GM23248 (cell line): ENCODE measurements at regions not wholly inside any gene's neighbourhood (a gene's known extent, or its start where the extent isn't known, plus 50 kb on each side); places are given as distances from the start of the nearest gene placed in this dataset.
"Not testable (repeated sequence)": the region's sequence is repeated elsewhere in the genome, so short reads cannot be mapped to it uniquely, and the experiment has no call there.

Source experiments
- DNase-seq: peaks from one replicate; pipeline ENCODE4 v3.0.0-alpha.2; 2015
- H2AFZ ChIP-seq: fragments of 200-600 bp; sonication (generic); 2 replicates; pipeline ENCODE4 v1.6.1; 2016; ENCODE audit warnings: antibody characterized with exemption
- H3F3A ChIP-seq: fragments of 200-600 bp; sonication (generic); 2 replicates; pipeline ENCODE4 v1.6.1; 2016; ENCODE audit warnings: mild to moderate bottlenecking, antibody characterized with exemption, mixed run types; ENCODE audit not compliant: insufficient read depth
- H3K27ac ChIP-seq: fragments of 200-600 bp; sonication (generic); 2 replicates; pipeline ENCODE4 v1.5.1; 2016; ENCODE audit warnings: mild to moderate bottlenecking
- H3K27me3 ChIP-seq: fragments of 200-600 bp; sonication (generic); replicated peaks from 2 replicates; pipeline ENCODE4 v1.6.1; 2016; ENCODE audit warnings: mild to moderate bottlenecking; ENCODE audit not compliant: insufficient read depth
- H3K36me3 ChIP-seq: fragments of 200-600 bp; sonication (generic); 2 replicates; pipeline ENCODE4 v1.6.1; 2016; ENCODE audit warnings: low read depth, mild to moderate bottlenecking
- H3K4me1 ChIP-seq: fragments of 200-600 bp; sonication (generic); 2 replicates; pipeline ENCODE4 v1.6.1; 2016; ENCODE audit warnings: mild to moderate bottlenecking; ENCODE audit not compliant: insufficient read depth
- H3K4me2 ChIP-seq: fragments of 200-600 bp; sonication (generic); one replicate; pipeline ENCODE4 v1.6.1; 2016; ENCODE audit warnings: mild to moderate bottlenecking; ENCODE audit not compliant: unreplicated experiment
- H3K4me3 ChIP-seq: fragments of 200-600 bp; sonication (generic); 2 replicates; pipeline ENCODE4 v1.5.1; 2016; ENCODE audit warnings: mild to moderate bottlenecking
- H3K79me2 ChIP-seq: fragments of 200-600 bp; sonication (generic); 2 replicates; pipeline ENCODE4 v1.6.1; 2016; ENCODE audit warnings: mild to moderate bottlenecking; ENCODE audit not compliant: insufficient read depth
- H3K9ac ChIP-seq: fragments of 200-600 bp; sonication (generic); 2 replicates; pipeline ENCODE4 v1.6.1; 2016; ENCODE audit warnings: mild to moderate bottlenecking
- H3K9me2 ChIP-seq: fragments of 200-600 bp; sonication (generic); 2 replicates; pipeline ENCODE4 v1.6.1; 2016; ENCODE audit warnings: mixed run types, mild to moderate bottlenecking, moderate library complexity; ENCODE audit not compliant: insufficient read depth
- H3K9me3 ChIP-seq: fragments of 200-600 bp; sonication (generic); one replicate; pipeline ENCODE4 v1.6.1; 2017; ENCODE audit warnings: low read depth
- H4K20me1 ChIP-seq: fragments of 200-600 bp; sonication (generic); 2 replicates; pipeline ENCODE4 v1.6.0; 2016; ENCODE audit not compliant: insufficient read depth
- EZH2 ChIP-seq: fragments of 200-600 bp; sonication (generic); IDR thresholded peaks from 2 replicates; pipeline ENCODE4 v1.6.1; 2018; ENCODE audit warnings: antibody characterized with exemption, mild to moderate bottlenecking; ENCODE audit not compliant: insufficient read depth, poor library complexity, severe bottlenecking
- EZH2phosphoT487 ChIP-seq: fragments of 200-600 bp; sonication (generic); IDR thresholded peaks from 2 replicates; pipeline ENCODE4 v1.6.1; 2018; ENCODE audit warnings: antibody characterized with exemption, moderate library complexity, mild to moderate bottlenecking, low read depth; ENCODE audit not compliant: insufficient read depth
- WGBS, 2 experiments: methylation state at CpG; one replicate each; pipeline ENCODE4 v1.1.6; 2015 to 2017; ENCODE audit warnings: low lambda C conversion rate in 2 of 2, low coverage in 1 of 2; ENCODE audit errors: missing lambda C conversion rate in 2 of 2; 5-methylcytosine and 5-hydroxymethylcytosine counted together
- in situ Hi-C: fragments of 300-500 bp; cut with MboI; formaldehyde crosslinking; loops from 2 replicates; pipeline ENCODE4 v1.15.0; 2020

DNA sequence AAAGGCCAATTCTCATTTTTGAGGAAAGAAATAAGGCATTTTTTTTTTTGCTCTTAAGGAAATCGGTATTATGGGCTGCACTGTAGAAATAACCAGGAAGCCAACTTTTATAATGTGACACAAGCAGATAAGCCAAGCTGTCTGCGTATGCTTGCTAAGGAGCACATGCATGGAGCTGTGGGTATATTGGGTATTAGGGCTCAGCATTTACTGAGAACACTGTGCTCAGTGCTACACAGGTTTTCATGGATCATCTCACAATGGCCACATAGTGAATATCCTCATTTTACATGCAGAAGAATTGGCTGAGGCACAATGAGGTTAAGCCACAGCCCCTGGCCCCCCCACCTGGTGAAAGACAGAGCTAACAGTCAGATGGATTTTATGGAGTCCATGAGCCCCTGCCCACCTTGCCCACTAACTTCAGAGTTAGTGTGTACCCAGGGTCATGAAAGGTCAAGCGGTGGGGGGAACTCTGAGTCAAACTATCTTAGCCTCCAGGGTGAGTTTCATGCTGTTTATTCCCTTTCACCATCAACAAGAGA, 204.8 kb downstream of the SPATA31A6 start:
- DNase-seq: no peak
- Histone ChIP-seq H2AFZ (no peak overlapping the region), H3K4me3 (no peak overlapping the region), H4K20me1 (no peaks in the 10 kb centered on the region), H3K79me2 (no peaks in the 10 kb centered on the region), H3K9ac (no peak overlapping the region), H3K9me3 (no peaks in the 10 kb centered on the region), H3F3A (no peaks in the 10 kb centered on the region), H3K27ac (no peak overlapping the region), H3K9me2 (no peaks in the 10 kb centered on the region), H3K4me1 (no peaks in the 10 kb centered on the region), H3K4me2 (no peak overlapping the region), H3K27me3 (no peaks in the 10 kb centered on the region), H3K36me3 (no peaks in the 10 kb centered on the region)
- TF ChIP-seq EZH2 (no peak), EZH2phosphoT487 (no peak)
- WGBS, 2 experiments: 38% methylated on average over 3 of the region's 3 CpGs
- in situ Hi-C loops: no loop called here

DNA sequence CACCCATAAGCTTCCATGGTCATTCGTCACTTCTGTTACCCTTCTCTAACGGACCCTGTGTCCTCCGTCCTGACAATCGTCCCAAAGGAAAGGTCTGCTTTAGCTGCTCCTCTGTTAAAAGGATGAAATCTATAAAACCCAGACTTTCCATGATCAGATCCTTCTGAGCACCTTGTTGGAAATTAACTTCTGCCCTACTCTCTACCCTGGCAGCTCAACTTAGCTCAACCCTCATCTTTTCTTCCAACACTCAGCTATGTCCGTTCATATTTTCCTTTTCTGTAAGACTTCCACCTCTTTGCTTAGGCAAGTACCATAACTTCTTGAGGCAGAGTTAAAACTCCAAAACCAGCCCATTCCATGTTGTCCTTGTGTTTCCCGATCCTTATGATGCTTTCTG, 205.4 kb downstream of the SPATA31A6 start:
- H3K9me2 ChIP-seq: no peaks in the 10 kb centered on the region
- H3K9me3 ChIP-seq: no peaks in the 10 kb centered on the region
- H4K20me1 ChIP-seq: no peaks in the 10 kb centered on the region
- no peaks in the 10 kb centered on the region for H3K4me1 ChIP-seq
- WGBS, 2 experiments: 37% methylated on average over 6 of the region's 6 CpGs
- no peak for DNase-seq
- H3K4me3 ChIP-seq: no peak overlapping the region
- no peak overlapping the region for H3K4me2 ChIP-seq
- no peak overlapping the region for H2AFZ ChIP-seq
- in situ Hi-C loops: no loop called here
- H3K9ac ChIP-seq: no peak overlapping the region
- H3K27ac ChIP-seq: no peak overlapping the region
- no peaks in the 10 kb centered on the region for H3K27me3 ChIP-seq
- H3F3A ChIP-seq: no peaks in the 10 kb centered on the region
- no peaks in the 10 kb centered on the region for H3K36me3 ChIP-seq
- H3K79me2 ChIP-seq: no peaks in the 10 kb centered on the region
- no peak for TF ChIP-seq EZH2phosphoT487

GRCh38 chr9:42392773-42393455, 209.5 kb downstream of the SPATA31A6 start:
- H4K20me1 ChIP-seq, H3K9me3 ChIP-seq, H3K9ac ChIP-seq, H3K27ac ChIP-seq, DNase-seq, H3K4me2 ChIP-seq, H2AFZ ChIP-seq, H3K9me2 ChIP-seq, H3K36me3 ChIP-seq, H3K27me3 ChIP-seq, H3K4me3 ChIP-seq, in situ Hi-C loops, H3K79me2 ChIP-seq, H3F3A ChIP-seq, H3K4me1 ChIP-seq: not testable (repeated sequence)
- WGBS, 2 experiments: 22 to 34% methylated on average over 5 of the region's 5 CpGs

- WGBS, 2 experiments: 33 to 35% methylated on average over 2 of the region's 2 CpGs
- in situ Hi-C loops: no loop called here
- TF ChIP-seq EZH2 (no peak), EZH2phosphoT487 (no peak)
- Histone ChIP-seq H3K4me2 (no peak overlapping the region), H3K36me3 (no peaks in the 10 kb centered on the region), H3K4me3 (no peak overlapping the region), H4K20me1 (no peaks in the 10 kb centered on the region), H3K9me2 (no peaks in the 10 kb centered on the region), H3F3A (no peaks in the 10 kb centered on the region), H2AFZ (no peak overlapping the region), H3K9ac (no peak overlapping the region), H3K79me2 (no peaks in the 10 kb centered on the region), H3K9me3 (peaks cover 4% of the 10 kb centered on the region), H3K4me1 (no peaks in the 10 kb centered on the region), H3K27ac (no peak overlapping the region), H3K27me3 (no peaks in the 10 kb centered on the region)
- DNase-seq: no peak
Measured at GRCh38 chr9:42396318-42396717, 212.9 kb downstream of the SPATA31A6 start.

- H3K4me3 ChIP-seq, H3K79me2 ChIP-seq, H4K20me1 ChIP-seq, H3K9ac ChIP-seq, H3K4me1 ChIP-seq, H3K9me3 ChIP-seq, H3K4me2 ChIP-seq, H3K36me3 ChIP-seq, H2AFZ ChIP-seq, H3K27ac ChIP-seq, H3K9me2 ChIP-seq, H3F3A ChIP-seq, in situ Hi-C loops, H3K27me3 ChIP-seq: not testable (repeated sequence)
- peak; percentile 21 for DNase-seq
- WGBS, 2 experiments: 33 to 35% methylated on average over 7 of the region's 7 CpGs
Measured at GRCh38 chr9:42397336-42397735, 213.9 kb downstream of the SPATA31A6 start.

GRCh38 chr9:42402919-42403318, 219.5 kb downstream of the SPATA31A6 start:
- H3K9me3 ChIP-seq, H3K4me1 ChIP-seq, H3K4me3 ChIP-seq, H3K9ac ChIP-seq, in situ Hi-C loops, DNase-seq, H3K9me2 ChIP-seq, H3K4me2 ChIP-seq, H3K27ac ChIP-seq, H2AFZ ChIP-seq, H3K79me2 ChIP-seq, H4K20me1 ChIP-seq, H3K36me3 ChIP-seq, H3F3A ChIP-seq, H3K27me3 ChIP-seq: not testable (repeated sequence)
- WGBS, 2 experiments: 35 to 40% methylated on average over 2 of the region's 2 CpGs

DNA sequence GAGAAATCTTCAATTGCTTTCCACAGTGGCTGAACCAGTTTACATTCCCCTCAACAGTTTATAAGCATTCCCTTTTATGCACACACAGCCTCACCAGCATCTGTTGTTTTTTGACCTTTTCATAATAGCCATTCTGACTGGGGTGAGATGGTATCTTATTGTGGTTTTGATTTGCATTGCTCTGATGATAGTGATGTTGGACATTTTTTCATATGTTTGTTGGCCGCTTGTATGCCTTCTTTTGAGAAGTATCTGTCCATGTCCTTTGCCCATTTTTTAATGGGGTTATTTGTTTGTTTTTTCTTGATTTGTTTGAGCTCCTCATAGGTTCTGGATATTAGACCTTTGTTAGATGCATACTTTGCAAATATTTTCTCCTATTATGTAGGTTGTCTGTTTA, 226.1 kb downstream of the SPATA31A6 start:
- H3K4me1 ChIP-seq, H2AFZ ChIP-seq, H3K9ac ChIP-seq, H3K36me3 ChIP-seq, H3K9me3 ChIP-seq, H3F3A ChIP-seq, H3K4me3 ChIP-seq, H3K27ac ChIP-seq, H3K27me3 ChIP-seq, DNase-seq, H3K79me2 ChIP-seq, in situ Hi-C loops, H3K4me2 ChIP-seq, H4K20me1 ChIP-seq, H3K9me2 ChIP-seq: not testable (repeated sequence)
- 20 to 30% methylated on average over 1 of the region's 1 CpG for WGBS, 2 experiments
